Colonic mucosa (tissue), 4 donors: ENCODE measurements at regions not wholly inside any gene's neighbourhood (a gene's known extent, or its start where the extent isn't known, plus 50 kb on each side); places are given as distances from the start of the nearest gene placed in this dataset.

ENCODE experiments used
- DNase-seq: peaks from one replicate; pipeline ENCODE4 v3.0.0-alpha.2; 2020
- H3K27ac ChIP-seq: fragments of 200-600 bp; one replicate; pipeline ENCODE4 v1.8.0; 2021
- H3K27me3 ChIP-seq: fragments of 200-600 bp; one replicate; pipeline ENCODE4 v1.8.0; 2021
- H3K36me3 ChIP-seq: fragments of 200-600 bp; one replicate; pipeline ENCODE4 v1.8.0; 2021
- H3K4me1 ChIP-seq: fragments of 200-600 bp; one replicate; pipeline ENCODE4 v1.8.0; 2021; ENCODE audit warnings: mild to moderate bottlenecking
- H3K4me3 ChIP-seq: fragments of 200-600 bp; one replicate; pipeline ENCODE4 v1.8.0; 2021
- H3K9ac ChIP-seq, 2 donors: one replicate each; pipeline ENCODE4 v1.7.0; 2013; ENCODE audit warnings: control low read depth in 2 of 2, low read depth in 2 of 2, low read length in 2 of 2
- H3K9me3 ChIP-seq: fragments of 200-600 bp; one replicate; pipeline ENCODE4 v1.8.0; 2021
- CTCF ChIP-seq: fragments of 200-600 bp; IDR thresholded peaks from one replicate; pipeline ENCODE4 v1.8.0; 2022; ENCODE audit warnings: antibody characterized with exemption, mild to moderate bottlenecking
- intact Hi-C: fragments of 100-400 bp; cut with DNase I; formaldehyde crosslinking; loops from one replicate; pipeline ENCODE4 v1.14.1; 2022
- donor health status: healthy.
- donor health status: DM: no; HTN: no; CAD: no.
- donor health status: DM: no; HTN: no; CAD: no.

- TF ChIP-seq CTCF, result no peak
- no peak overlapping the region for H3K9ac ChIP-seq
- no peaks in the 10 kb centered on the region for H3K9me3 ChIP-seq
- H3K36me3 ChIP-seq, result no peaks in the 10 kb centered on the region
- no peak for DNase-seq
- intact Hi-C loops, result no loop called here
- H3K27me3 ChIP-seq, result no peaks in the 10 kb centered on the region
- H3K27ac ChIP-seq, result no peak overlapping the region
- no peaks in the 10 kb centered on the region for H3K4me1 ChIP-seq
- H3K4me3 ChIP-seq, result no peak overlapping the region
These were observed 309.8 kb downstream of the HIVEP2 start for GRCh38 chr6:142635130-142635529.

- intact Hi-C loops, result no loop called here
- H3K27ac ChIP-seq, result no peak overlapping the region
- H3K27me3 ChIP-seq, result no peaks in the 10 kb centered on the region
- H3K4me1 ChIP-seq, result no peaks in the 10 kb centered on the region
- H3K9ac ChIP-seq, result no peak overlapping the region
- no peak for TF ChIP-seq CTCF
- no peaks in the 10 kb centered on the region for H3K36me3 ChIP-seq
- no peak for DNase-seq
- no peak overlapping the region for H3K4me3 ChIP-seq
- H3K9me3 ChIP-seq, result no peaks in the 10 kb centered on the region
These were observed 307.2 kb downstream of the HIVEP2 start for GRCh38 chr6:142637624-142638351.

GRCh38 chr6:142642651-142643050 is 302.3 kb downstream of the HIVEP2 start:
- H3K4me3 ChIP-seq, result no peak overlapping the region
- intact Hi-C loops, result no loop called here
- DNase-seq, result no peak
- H3K27me3 ChIP-seq, result no peaks in the 10 kb centered on the region
- no peak for TF ChIP-seq CTCF
- H3K9me3 ChIP-seq, result no peaks in the 10 kb centered on the region
- H3K27ac ChIP-seq, result no peak overlapping the region
- no peaks in the 10 kb centered on the region for H3K36me3 ChIP-seq
- no peaks in the 10 kb centered on the region for H3K4me1 ChIP-seq
- no peak overlapping the region for H3K9ac ChIP-seq

GRCh38 chr6:142644866-142645265 is 300.1 kb downstream of the HIVEP2 start:
- Histone ChIP-seq H3K9ac (no peak overlapping the region), H3K4me3 (no peak overlapping the region), H3K36me3 (no peaks in the 10 kb centered on the region), H3K4me1 (no peaks in the 10 kb centered on the region), H3K9me3 (no peaks in the 10 kb centered on the region), H3K27ac (no peak overlapping the region), H3K27me3 (no peaks in the 10 kb centered on the region)
- no peak for DNase-seq
- TF ChIP-seq CTCF, result no peak
- intact Hi-C loops, result no loop called here

- Histone ChIP-seq H3K9ac (no peak overlapping the region), H3K27me3 (no peaks in the 10 kb centered on the region), H3K4me1 (no peaks in the 10 kb centered on the region), H3K27ac (no peak overlapping the region), H3K9me3 (no peaks in the 10 kb centered on the region), H3K4me3 (no peak overlapping the region), H3K36me3 (no peaks in the 10 kb centered on the region)
- intact Hi-C loops, result no loop called here
- no peak for DNase-seq
- no peak for TF ChIP-seq CTCF
These were observed 299.3 kb downstream of the HIVEP2 start for GRCh38 chr6:142645663-142646062.
